GM23338 (cell line): ENCODE measurements at regions not wholly inside any gene's neighbourhood (a gene's known extent, or its start where the extent isn't known, plus 50 kb on each side); places are given as distances from the start of the nearest gene placed in this dataset.
"Not testable (repeated sequence)": the region's sequence is repeated elsewhere in the genome, so short reads cannot be mapped to it uniquely, and the experiment has no call there.

Experiments
- ATAC-seq: fragments of 200-7000 bp; cut with Tn5 transposase; 3 replicates; pipeline ENCODE4 v1.9.1; 2020
- DNase-seq: peaks from one replicate; pipeline ENCODE4 v3.0.0-alpha.2; 2015; ENCODE audit warnings: low spot score
- H2AFZ ChIP-seq: fragments of 200-600 bp; sonication (generic); 2 replicates; pipeline ENCODE4 v1.8.0; 2016; ENCODE audit warnings: antibody characterized with exemption, mild to moderate bottlenecking, moderate library complexity
- H3F3A ChIP-seq: fragments of 200-600 bp; sonication (generic); replicated peaks from 2 replicates; pipeline ENCODE4 v1.8.0; 2017; ENCODE audit warnings: antibody characterized with exemption, mixed run types, low read depth
- H3K27ac ChIP-seq: fragments of 200-600 bp; sonication (generic); 2 replicates; pipeline ENCODE4 v1.6.1; 2016; ENCODE audit warnings: low read depth
- H3K27me3 ChIP-seq: fragments of 200-600 bp; sonication (generic); 2 replicates; pipeline ENCODE4 v1.8.0; 2016; ENCODE audit warnings: mild to moderate bottlenecking, mixed run types, moderate library complexity; ENCODE audit not compliant: insufficient read depth
- H3K36me3 ChIP-seq: fragments of 200-600 bp; sonication (generic); 2 replicates; pipeline ENCODE4 v1.8.0; 2016; ENCODE audit warnings: mild to moderate bottlenecking; ENCODE audit not compliant: insufficient read depth
- H3K4me1 ChIP-seq: fragments of 200-600 bp; sonication (generic); 2 replicates; pipeline ENCODE4 v1.8.0; 2016; ENCODE audit warnings: mild to moderate bottlenecking, moderate library complexity; ENCODE audit not compliant: insufficient read depth
- H3K4me2 ChIP-seq: fragments of 200-600 bp; sonication (generic); 2 replicates; pipeline ENCODE4 v1.7.1; 2017; ENCODE audit warnings: mixed run types
- H3K4me3 ChIP-seq: fragments of 200-600 bp; sonication (generic); 2 replicates; pipeline ENCODE4 v1.6.1; 2016; ENCODE audit warnings: mixed run types
- H3K79me2 ChIP-seq: fragments of 200-600 bp; sonication (generic); replicated peaks from 2 replicates; pipeline ENCODE4 v1.8.0; 2017; ENCODE audit warnings: mild to moderate bottlenecking; ENCODE audit not compliant: insufficient read depth
- H3K9me2 ChIP-seq: fragments of 200-600 bp; sonication (generic); 2 replicates; pipeline ENCODE4 v1.8.0; 2017; ENCODE audit not compliant: insufficient read depth
- H4K20me1 ChIP-seq: fragments of 200-600 bp; sonication (generic); replicated peaks from 2 replicates; pipeline ENCODE4 v1.8.0; 2017; ENCODE audit warnings: mild to moderate bottlenecking; ENCODE audit not compliant: insufficient read depth
- H3K27ac Mint-ChIP-seq: 2 replicates; pipeline ENCODE4 v1.8.0; 2020; ENCODE audit warnings: inconsistent platforms, mild to moderate bottlenecking, moderate library complexity, mixed read lengths
- H3K27me3 Mint-ChIP-seq: 3 replicates; pipeline ENCODE4 v1.8.0; 2022; ENCODE audit warnings: low read depth, mild to moderate bottlenecking, moderate library complexity, mixed read lengths, inconsistent platforms; ENCODE audit not compliant: insufficient read depth, poor library complexity
- H3K36me3 Mint-ChIP-seq: 3 replicates; pipeline ENCODE4 v1.8.0; 2021; ENCODE audit warnings: low read depth, mild to moderate bottlenecking, inconsistent platforms, moderate library complexity, mixed read lengths
- H3K4me1 Mint-ChIP-seq: 3 replicates; pipeline ENCODE4 v1.8.0; 2020; ENCODE audit warnings: mild to moderate bottlenecking, inconsistent platforms, mixed read lengths
- H3K4me3 Mint-ChIP-seq: 3 replicates; pipeline ENCODE4 v1.8.0; 2021; ENCODE audit warnings: moderate library complexity, mild to moderate bottlenecking, inconsistent platforms, mixed read lengths
- H3K9me3 Mint-ChIP-seq: 3 replicates; pipeline ENCODE4 v1.8.0; 2020; ENCODE audit warnings: moderate library complexity, mild to moderate bottlenecking, inconsistent platforms, mixed read lengths
- CTCF ChIP-seq, 2 experiments: fragments of 200-600 bp in 1 of 2; sonication (generic) in 1 of 2; conservative IDR thresholded peaks; 2 replicates each; pipeline versions ENCODE4 v1.5.1 to v1.6.1; 2016 to 2017; ENCODE audit warnings: antibody characterized with exemption in 2 of 2, low read depth in 2 of 2, mild to moderate bottlenecking in 2 of 2, moderate library complexity in 1 of 2
- ETS1 ChIP-seq: IDR thresholded peaks from 2 replicates; pipeline ENCODE4 v1.6.1; 2016; ENCODE audit warnings: antibody characterized with exemption
- EZH2 ChIP-seq: fragments of 200-600 bp; sonication (generic); IDR thresholded peaks from one replicate; pipeline ENCODE4 v1.8.0; 2017; ENCODE audit warnings: antibody characterized with exemption, mild to moderate bottlenecking, low read depth; ENCODE audit not compliant: unreplicated experiment
- EZH2phosphoT487 ChIP-seq: fragments of 200-600 bp; sonication (generic); IDR thresholded peaks from one replicate; pipeline ENCODE4 v1.8.1; 2018; ENCODE audit warnings: antibody characterized with exemption; ENCODE audit not compliant: unreplicated experiment
- JUNB ChIP-seq: IDR thresholded peaks from one replicate; pipeline ENCODE4 v1.6.1; 2016; ENCODE audit warnings: antibody characterized with exemption; ENCODE audit not compliant: unreplicated experiment
- NANOG ChIP-seq: IDR thresholded peaks from 2 replicates; pipeline ENCODE4 v1.6.1; 2016; ENCODE audit warnings: antibody characterized with exemption, borderline replicate concordance
- REST ChIP-seq: IDR thresholded peaks from one replicate; pipeline ENCODE4 v1.6.1; 2018; ENCODE audit warnings: antibody characterized with exemption; ENCODE audit not compliant: unreplicated experiment
- ZNF114 ChIP-seq: fragments of 250-450 bp; sonication (Bioruptor Pico); IDR thresholded peaks from 2 replicates; pipeline ENCODE4 v1.5.0; 2020; ENCODE audit warnings: mild to moderate bottlenecking, moderate library complexity
- ZNF331 ChIP-seq: fragments of 250-450 bp; sonication (Bioruptor Pico); IDR thresholded peaks from 2 replicates; pipeline ENCODE4 v1.5.0; 2020; ENCODE audit warnings: low read depth, mild to moderate bottlenecking, moderate library complexity

- Histone ChIP-seq H2AFZ (no peak overlapping the region), H3K27ac (no peak overlapping the region), H3K4me2 (no peak overlapping the region), H3K27me3 (no peaks in the 10 kb centered on the region), H3F3A (no peaks in the 10 kb centered on the region), H3K79me2 (no peaks in the 10 kb centered on the region), H3K36me3 (no peaks in the 10 kb centered on the region), H4K20me1 (no peaks in the 10 kb centered on the region), H3K4me1 (no peaks in the 10 kb centered on the region), H3K9me2 (peaks cover 3% of the 10 kb centered on the region; the same call in 1 of the 2 replicates), H3K4me3 (no peak overlapping the region)
- DNase-seq (no peak), ATAC-seq (no peak)
- Mint-ChIP-seq H3K4me3 (no peak overlapping the region), H3K9me3 (peaks cover 5% of the 10 kb centered on the region; the same call in 2 of the 3 replicates), H3K27ac (no peak overlapping the region), H3K27me3 (no peaks in the 10 kb centered on the region), H3K36me3 (0 out of 3 replicates have a peak, but pooled peaks cover 5% of the 10 kb centered on the region), H3K4me1 (peaks cover 4% of the 10 kb centered on the region; the same call in 1 of the 3 replicates)
- TF ChIP-seq ZNF331 (CRISPR knock-in tag) (no peak), REST (no peak), ZNF114 (CRISPR knock-in tag) (no peak), EZH2phosphoT487 (no peak), NANOG (no peak), JUNB (no peak)
These were observed 688.5 kb downstream of the RAPGEF2 start for GRCh38 chr4:159791334-159791733.

GRCh38 chr4:159804592-159804991 is 701.7 kb downstream of the RAPGEF2 start:
- not testable (repeated sequence) for H3K4me3 Mint-ChIP-seq, H2AFZ ChIP-seq, H3K36me3 ChIP-seq, H4K20me1 ChIP-seq, H3K27me3 ChIP-seq, H3K4me1 ChIP-seq, H3K27ac ChIP-seq, H3K27me3 Mint-ChIP-seq, H3F3A ChIP-seq, H3K27ac Mint-ChIP-seq, H3K9me2 ChIP-seq, DNase-seq, ATAC-seq, H3K4me3 ChIP-seq, H3K4me2 ChIP-seq, H3K4me1 Mint-ChIP-seq, H3K79me2 ChIP-seq
- peaks cover 19% of the 10 kb centered on the region; the same call in 2 of the 3 replicates for H3K9me3 Mint-ChIP-seq
- peaks cover 12% of the 10 kb centered on the region for H3K36me3 Mint-ChIP-seq

GRCh38 chr4:159823743-159824142 is 720.9 kb downstream of the RAPGEF2 start:
- Histone ChIP-seq H3K4me3 (no peak overlapping the region), H4K20me1 (no peaks in the 10 kb centered on the region), H3K4me2 (no peak overlapping the region), H3K9me2 (no peaks in the 10 kb centered on the region), H3K36me3 (no peaks in the 10 kb centered on the region), H3F3A (no peaks in the 10 kb centered on the region), H3K27me3 (no peaks in the 10 kb centered on the region), H3K27ac (no peak overlapping the region), H3K4me1 (no peaks in the 10 kb centered on the region), H2AFZ (no peak overlapping the region), H3K79me2 (no peaks in the 10 kb centered on the region)
- DNase-seq (no peak), ATAC-seq (no peak)
- Mint-ChIP-seq H3K9me3 (peaks cover 2% of the 10 kb centered on the region), H3K36me3 (no peaks in the 10 kb centered on the region), H3K4me3 (no peak overlapping the region), H3K4me1 (no peaks in the 10 kb centered on the region), H3K27me3 (peaks cover 4% of the 10 kb centered on the region), H3K27ac (no peak overlapping the region)
- TF ChIP-seq ZNF114 (CRISPR knock-in tag) = no peak
- no peak for TF ChIP-seq EZH2phosphoT487
- TF ChIP-seq EZH2 = no peak
- no peak for TF ChIP-seq ETS1
- no peak for TF ChIP-seq NANOG
- TF ChIP-seq CTCF (conservative IDR thresholded peaks at IDR 0.05; ENCODE audit: low read depth in 2 of 2) = no peak
